HCT116 (cell line): ENCODE measurements at regions not wholly inside any gene's neighbourhood (a gene's known extent, or its start where the extent isn't known, plus 50 kb on each side); places are given as distances from the start of the nearest gene placed in this dataset.

Experiments used
- CEBPB ChIP-seq: IDR thresholded peaks from 2 replicates; pipeline ENCODE4 v1.6.1; 2012; ENCODE audit warnings: low read depth
- TF ChIP-seq, protein P1 (sequence below), 3 experiments: fragments of 200-600 bp in 1 of 3; sonication (generic) in 1 of 3; IDR thresholded peaks in 2 of 3; conservative IDR thresholded peaks in 1 of 3; 2 replicates each; pipeline ENCODE4 v1.5.1; 2012 to 2017; ENCODE audit warnings: low read depth in 2 of 3, low read length in 2 of 3, antibody characterized with exemption in 1 of 3, borderline replicate concordance in 1 of 3, control low read depth in 1 of 3, mild to moderate bottlenecking in 1 of 3, mixed read lengths in 1 of 3, mixed run types in 1 of 3, moderate library complexity in 1 of 3; ENCODE audit not compliant: insufficient read depth in 1 of 3
- TF ChIP-seq, protein P2 (sequence below): IDR thresholded peaks from 2 replicates; pipeline ENCODE4 v1.6.1; 2012

DNA sequence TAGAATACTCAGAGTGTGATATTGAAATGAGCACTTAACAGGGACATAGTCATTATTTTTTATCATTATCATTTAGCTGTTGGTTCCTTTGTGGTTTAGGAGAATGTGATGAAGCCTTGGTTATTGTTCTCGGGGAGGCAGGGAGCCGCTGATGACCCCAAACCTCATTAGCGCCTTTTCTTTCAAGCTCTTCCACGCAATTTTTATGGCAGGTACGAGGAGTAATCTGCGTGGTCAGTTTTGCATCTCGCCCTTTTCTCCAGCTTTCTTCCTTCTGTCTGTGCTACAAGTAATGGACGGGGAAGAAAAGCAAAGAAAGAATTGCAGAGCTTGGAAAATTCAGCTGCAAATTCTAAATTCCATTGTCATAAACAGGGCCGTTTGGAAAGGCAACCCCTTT, 338.4 kb downstream of the GLRX3 start:
- TF ChIP-seq CEBPB = no peak
- TF ChIP-seq, protein P1, sequence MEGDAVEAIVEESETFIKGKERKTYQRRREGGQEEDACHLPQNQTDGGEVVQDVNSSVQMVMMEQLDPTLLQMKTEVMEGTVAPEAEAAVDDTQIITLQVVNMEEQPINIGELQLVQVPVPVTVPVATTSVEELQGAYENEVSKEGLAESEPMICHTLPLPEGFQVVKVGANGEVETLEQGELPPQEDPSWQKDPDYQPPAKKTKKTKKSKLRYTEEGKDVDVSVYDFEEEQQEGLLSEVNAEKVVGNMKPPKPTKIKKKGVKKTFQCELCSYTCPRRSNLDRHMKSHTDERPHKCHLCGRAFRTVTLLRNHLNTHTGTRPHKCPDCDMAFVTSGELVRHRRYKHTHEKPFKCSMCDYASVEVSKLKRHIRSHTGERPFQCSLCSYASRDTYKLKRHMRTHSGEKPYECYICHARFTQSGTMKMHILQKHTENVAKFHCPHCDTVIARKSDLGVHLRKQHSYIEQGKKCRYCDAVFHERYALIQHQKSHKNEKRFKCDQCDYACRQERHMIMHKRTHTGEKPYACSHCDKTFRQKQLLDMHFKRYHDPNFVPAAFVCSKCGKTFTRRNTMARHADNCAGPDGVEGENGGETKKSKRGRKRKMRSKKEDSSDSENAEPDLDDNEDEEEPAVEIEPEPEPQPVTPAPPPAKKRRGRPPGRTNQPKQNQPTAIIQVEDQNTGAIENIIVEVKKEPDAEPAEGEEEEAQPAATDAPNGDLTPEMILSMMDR (IDR thresholded peaks at IDR 0.05 in 2 of 3, conservative IDR thresholded peaks at IDR 0.05 in 1 of 3; ENCODE audit: borderline replicate concordance in 1 of 3, insufficient read depth in 1 of 3, low read depth in 2 of 3, low read length in 2 of 3) = no peak
- TF ChIP-seq, protein P2, sequence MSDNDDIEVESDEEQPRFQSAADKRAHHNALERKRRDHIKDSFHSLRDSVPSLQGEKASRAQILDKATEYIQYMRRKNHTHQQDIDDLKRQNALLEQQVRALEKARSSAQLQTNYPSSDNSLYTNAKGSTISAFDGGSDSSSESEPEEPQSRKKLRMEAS = no peak
